ENCODE measurements at regions not wholly inside any gene's neighbourhood (a gene's known extent, or its start where the extent isn't known, plus 50 kb on each side); places are given as distances from the start of the nearest gene placed in this dataset.

DNA sequence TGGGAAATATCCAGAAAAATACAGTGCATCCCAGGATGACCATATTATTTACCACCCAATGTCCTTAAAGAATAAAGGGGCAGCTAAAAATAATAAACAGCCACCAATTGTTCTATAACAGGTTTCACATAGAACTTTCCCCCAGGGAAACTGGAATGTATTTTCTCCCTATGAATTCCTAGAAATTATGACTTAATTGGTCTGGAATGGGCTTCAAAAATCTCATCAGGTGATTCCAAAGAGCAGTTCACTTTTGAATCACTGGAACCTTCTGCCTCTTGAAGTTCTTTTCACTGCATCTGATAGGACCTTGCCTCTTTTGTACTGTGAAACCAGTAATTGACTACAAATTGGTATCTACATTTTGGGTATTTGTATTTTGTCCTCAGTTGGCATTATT lies 119.3 kb downstream of the ZNF330 start:
- TF ChIP-seq, protein P1, sequence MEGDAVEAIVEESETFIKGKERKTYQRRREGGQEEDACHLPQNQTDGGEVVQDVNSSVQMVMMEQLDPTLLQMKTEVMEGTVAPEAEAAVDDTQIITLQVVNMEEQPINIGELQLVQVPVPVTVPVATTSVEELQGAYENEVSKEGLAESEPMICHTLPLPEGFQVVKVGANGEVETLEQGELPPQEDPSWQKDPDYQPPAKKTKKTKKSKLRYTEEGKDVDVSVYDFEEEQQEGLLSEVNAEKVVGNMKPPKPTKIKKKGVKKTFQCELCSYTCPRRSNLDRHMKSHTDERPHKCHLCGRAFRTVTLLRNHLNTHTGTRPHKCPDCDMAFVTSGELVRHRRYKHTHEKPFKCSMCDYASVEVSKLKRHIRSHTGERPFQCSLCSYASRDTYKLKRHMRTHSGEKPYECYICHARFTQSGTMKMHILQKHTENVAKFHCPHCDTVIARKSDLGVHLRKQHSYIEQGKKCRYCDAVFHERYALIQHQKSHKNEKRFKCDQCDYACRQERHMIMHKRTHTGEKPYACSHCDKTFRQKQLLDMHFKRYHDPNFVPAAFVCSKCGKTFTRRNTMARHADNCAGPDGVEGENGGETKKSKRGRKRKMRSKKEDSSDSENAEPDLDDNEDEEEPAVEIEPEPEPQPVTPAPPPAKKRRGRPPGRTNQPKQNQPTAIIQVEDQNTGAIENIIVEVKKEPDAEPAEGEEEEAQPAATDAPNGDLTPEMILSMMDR (IDR thresholded peaks at IDR 0.05): no peak
- no peak for TF ChIP-seq EP300 (IDR thresholded peaks at IDR 0.05)

Measured in gastroesophageal sphincter (tissue), 3 donors.